Muscle of leg (tissue), 3 donors: ENCODE measurements at regions not wholly inside any gene's neighbourhood (a gene's known extent, or its start where the extent isn't known, plus 50 kb on each side); places are given as distances from the start of the nearest gene placed in this dataset.
"Not testable (repeated sequence)": the region's sequence is repeated elsewhere in the genome, so short reads cannot be mapped to it uniquely, and the experiment has no call there.

Experiments
- DNase-seq: peaks from one replicate; pipeline ENCODE4 v3.0.0; 2013
- H3K27ac ChIP-seq: one replicate; pipeline ENCODE4 v1.5.1; 2013; ENCODE audit warnings: mild to moderate bottlenecking, low read length, control low read depth
- H3K27me3 ChIP-seq: one replicate; pipeline ENCODE4 v1.6.1; 2013; ENCODE audit warnings: low read length; ENCODE audit not compliant: control insufficient read depth, insufficient read depth
- H3K36me3 ChIP-seq: one replicate; pipeline ENCODE4 v1.6.1; 2013; ENCODE audit warnings: low read length; ENCODE audit not compliant: control insufficient read depth, insufficient read depth
- H3K4me1 ChIP-seq: one replicate; pipeline ENCODE4 v1.6.1; 2013; ENCODE audit warnings: low read length; ENCODE audit not compliant: control insufficient read depth, insufficient read depth
- H3K4me3 ChIP-seq: one replicate; pipeline ENCODE4 v1.5.1; 2013; ENCODE audit warnings: low read length, control low read depth
- H3K9me3 ChIP-seq: replicated peaks from 2 replicates; pipeline ENCODE4 v1.6.1; 2013; ENCODE audit warnings: low read depth, low read length; ENCODE audit not compliant: control insufficient read depth
- WGBS: methylation state at CpG from one replicate; pipeline ENCODE4 v1.1.5; 2013; ENCODE audit warnings: missing lambda C conversion rate; ENCODE audit not compliant: insufficient coverage; 5-methylcytosine and 5-hydroxymethylcytosine counted together

- not testable (repeated sequence) for H3K36me3 ChIP-seq, H3K27me3 ChIP-seq, H3K4me1 ChIP-seq, H3K9me3 ChIP-seq, DNase-seq, H3K27ac ChIP-seq, H3K4me3 ChIP-seq
- WGBS, result 82% methylated on average over 10 of the region's 16 CpGs
These were observed 321.5 kb downstream of the THBS2 start for GRCh38 chr6:168932171-168932570.

- H3K9me3 ChIP-seq, H3K36me3 ChIP-seq, H3K4me3 ChIP-seq, H3K27ac ChIP-seq, H3K4me1 ChIP-seq, DNase-seq, H3K27me3 ChIP-seq: not testable (repeated sequence)
- 79% methylated on average over 4 of the region's 17 CpGs for WGBS
These were observed 322.6 kb downstream of the THBS2 start for GRCh38 chr6:168931072-168931471.

GRCh38 chr6:168929871-168930450, 323.7 kb downstream of the THBS2 start:
- WGBS, result 96% methylated on average over 5 of the region's 11 CpGs

GRCh38 chr6:168928012-168928411, 325.6 kb downstream of the THBS2 start:
- no peak overlapping the region for H3K4me3 ChIP-seq
- WGBS, result 90% methylated on average over 8 of the region's 10 CpGs
- no peaks in the 10 kb centered on the region for H3K27me3 ChIP-seq
- no peaks in the 10 kb centered on the region for H3K36me3 ChIP-seq
- DNase-seq, result no peak
- no peaks in the 10 kb centered on the region for H3K4me1 ChIP-seq
- peaks cover 5% of the 10 kb centered on the region for H3K9me3 ChIP-seq
- H3K27ac ChIP-seq, result no peak overlapping the region

More at GRCh38 chr6:168929871-168930450, 323.7 kb downstream of the THBS2 start:
- peaks cover 5% of the 10 kb centered on the region for H3K9me3 ChIP-seq
- no peak for DNase-seq
- no peaks in the 10 kb centered on the region for H3K36me3 ChIP-seq
- H3K4me3 ChIP-seq, result no peak overlapping the region
- H3K27me3 ChIP-seq, result no peaks in the 10 kb centered on the region
- H3K27ac ChIP-seq, result no peak overlapping the region
- H3K4me1 ChIP-seq, result no peaks in the 10 kb centered on the region

GRCh38 chr6:168927026-168927425, 326.6 kb downstream of the THBS2 start:
- no peaks in the 10 kb centered on the region for H3K4me1 ChIP-seq
- peaks cover 2% of the 10 kb centered on the region for H3K27me3 ChIP-seq
- no peak overlapping the region for H3K27ac ChIP-seq
- 92% methylated on average over 6 of the region's 10 CpGs for WGBS
- no peak for DNase-seq
- H3K36me3 ChIP-seq, result no peaks in the 10 kb centered on the region
- no peak overlapping the region for H3K4me3 ChIP-seq
- peaks cover 2% of the 10 kb centered on the region for H3K9me3 ChIP-seq

- WGBS, result 97% methylated on average over 13 of the region's 15 CpGs
- no peaks in the 10 kb centered on the region for H3K36me3 ChIP-seq
These were observed 327.3 kb downstream of the THBS2 start for GRCh38 chr6:168926306-168926705.

GRCh38 chr6:168925671-168926070, 328.0 kb downstream of the THBS2 start:
- Histone ChIP-seq H3K9me3 (peaks cover 2% of the 10 kb centered on the region), H3K4me1 (no peaks in the 10 kb centered on the region), H3K27me3 (peaks cover 2% of the 10 kb centered on the region), H3K36me3 (no peaks in the 10 kb centered on the region), H3K27ac (no peak overlapping the region), H3K4me3 (no peak overlapping the region)
- no peak for DNase-seq
- 90% methylated on average over 3 of the region's 11 CpGs for WGBS

More at GRCh38 chr6:168926306-168926705, 327.3 kb downstream of the THBS2 start:
- Histone ChIP-seq H3K9me3 (peaks cover 2% of the 10 kb centered on the region), H3K27me3 (peaks cover 2% of the 10 kb centered on the region), H3K4me3 (no peak overlapping the region), H3K27ac (no peak overlapping the region), H3K4me1 (no peaks in the 10 kb centered on the region)
- no peak for DNase-seq

GRCh38 chr6:168923171-168923570, 330.5 kb downstream of the THBS2 start:
- 66% methylated on average over 7 of the region's 7 CpGs for WGBS

GRCh38 chr6:168922436-168922835, 331.2 kb downstream of the THBS2 start:
- Histone ChIP-seq H3K9me3 (no peaks in the 10 kb centered on the region), H3K36me3 (no peaks in the 10 kb centered on the region), H3K27ac (no peak overlapping the region), H3K27me3 (peaks cover 5% of the 10 kb centered on the region), H3K4me3 (no peak overlapping the region), H3K4me1 (no peaks in the 10 kb centered on the region)
- no peak for DNase-seq
- WGBS, result 85% methylated on average over 7 of the region's 7 CpGs

More at GRCh38 chr6:168923171-168923570, 330.5 kb downstream of the THBS2 start:
- H3K27me3 ChIP-seq, result peaks cover 5% of the 10 kb centered on the region
- no peaks in the 10 kb centered on the region for H3K9me3 ChIP-seq
- no peak overlapping the region for H3K4me3 ChIP-seq
- H3K4me1 ChIP-seq, result no peaks in the 10 kb centered on the region
- DNase-seq, result no peak
- H3K27ac ChIP-seq, result no peak overlapping the region
- H3K36me3 ChIP-seq, result no peaks in the 10 kb centered on the region

- peaks cover 5% of the 10 kb centered on the region for H3K27me3 ChIP-seq
- no peaks in the 10 kb centered on the region for H3K36me3 ChIP-seq
- WGBS, result 73% methylated on average over 6 of the region's 8 CpGs
- no peak overlapping the region for H3K27ac ChIP-seq
- DNase-seq, result no peak
- peaks cover 14% of the 10 kb centered on the region for H3K4me1 ChIP-seq
- H3K9me3 ChIP-seq, result no peaks in the 10 kb centered on the region
- H3K4me3 ChIP-seq, result no peak overlapping the region
These were observed 333.4 kb downstream of the THBS2 start for GRCh38 chr6:168920289-168920688.
